ENCODE measurements at regions not wholly inside any gene's neighbourhood (a gene's known extent, or its start where the extent isn't known, plus 50 kb on each side); places are given as distances from the start of the nearest gene placed in this dataset.

DNA sequence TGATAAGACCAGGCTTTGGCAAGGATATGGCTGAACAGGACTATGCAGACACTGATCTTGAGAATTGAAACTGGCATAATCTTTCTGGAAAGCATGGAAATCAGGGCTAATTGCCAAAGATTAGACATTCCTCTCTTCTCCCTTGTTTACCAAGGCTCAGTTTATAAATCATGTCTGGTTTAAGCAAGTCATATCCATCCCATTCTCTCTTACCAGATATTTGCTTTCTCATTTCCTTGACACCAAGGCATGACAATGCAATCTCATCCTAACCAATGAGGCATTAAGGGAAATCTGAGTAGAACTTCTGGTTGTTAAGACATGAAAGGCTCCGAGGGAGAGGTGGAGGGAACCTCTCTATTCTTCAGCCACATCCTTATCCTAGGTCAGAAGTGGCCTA lies 110.3 kb upstream of the CEP85L start:
- DNase-seq = no peak
- Histone ChIP-seq H3K4me3 (no peak overlapping the region), H3K9me3 (replicated peaks) (no peaks in the 10 kb centered on the region)

GRCh38 chr6:118758946-118759345 lies 107.6 kb upstream of the CEP85L start:
- H3K9me3 ChIP-seq (replicated peaks) = no peaks in the 10 kb centered on the region
- no peak overlapping the region for H3K27ac ChIP-seq
- H3K4me1 ChIP-seq = no peaks in the 10 kb centered on the region
- no peak overlapping the region for H3K4me3 ChIP-seq
- no peak for DNase-seq
- no peaks in the 10 kb centered on the region for H3K36me3 ChIP-seq
- H3K27me3 ChIP-seq = no peaks in the 10 kb centered on the region

More for the DNA sequence above, 110.3 kb upstream of the CEP85L start:
- Histone ChIP-seq H3K36me3 (no peaks in the 10 kb centered on the region), H3K27me3 (no peaks in the 10 kb centered on the region), H3K27ac (no peak overlapping the region), H3K4me1 (no peaks in the 10 kb centered on the region)

DNA sequence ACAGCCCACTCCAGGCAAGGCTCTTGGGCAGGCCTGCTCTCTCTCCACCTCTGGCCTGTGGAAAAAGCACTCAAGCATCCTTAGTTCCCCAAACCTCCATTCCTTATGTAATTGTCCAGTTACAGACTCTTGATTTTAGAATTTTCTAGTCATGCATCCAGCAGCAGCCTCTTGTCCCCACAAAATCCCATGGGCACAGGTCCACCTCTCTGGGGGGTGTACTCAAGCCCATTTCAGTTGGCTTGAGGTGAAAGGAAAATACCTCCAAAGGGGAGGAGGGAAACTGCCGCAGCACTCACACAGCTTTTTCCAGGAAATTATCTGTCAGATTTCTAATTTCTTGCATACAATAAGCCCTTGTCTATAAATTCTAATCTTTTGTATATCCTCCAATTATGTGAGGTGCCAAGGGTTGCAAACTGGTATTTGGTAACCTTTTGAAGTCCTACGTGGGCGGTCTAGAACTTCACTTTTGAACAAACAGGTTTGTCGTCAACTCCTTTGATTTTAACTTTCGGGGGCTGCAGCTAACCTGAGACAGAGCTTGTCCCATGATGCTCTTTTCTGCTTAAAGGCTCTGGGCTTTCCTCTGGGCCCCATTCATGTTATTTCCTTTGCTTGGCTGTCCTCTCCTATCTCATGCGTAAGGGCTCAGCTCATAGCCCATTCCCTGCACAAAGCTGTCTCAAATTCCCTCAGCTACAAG lies 104.7 kb upstream of the CEP85L start:
- H3K9me3 ChIP-seq (replicated peaks) = no peaks in the 10 kb centered on the region
- no peaks in the 10 kb centered on the region for H3K4me1 ChIP-seq
- no peaks in the 10 kb centered on the region for H3K27me3 ChIP-seq
- H3K27ac ChIP-seq = no peak overlapping the region
- H3K36me3 ChIP-seq = no peaks in the 10 kb centered on the region
- DNase-seq = no peak
- no peak overlapping the region for H3K4me3 ChIP-seq

DNA sequence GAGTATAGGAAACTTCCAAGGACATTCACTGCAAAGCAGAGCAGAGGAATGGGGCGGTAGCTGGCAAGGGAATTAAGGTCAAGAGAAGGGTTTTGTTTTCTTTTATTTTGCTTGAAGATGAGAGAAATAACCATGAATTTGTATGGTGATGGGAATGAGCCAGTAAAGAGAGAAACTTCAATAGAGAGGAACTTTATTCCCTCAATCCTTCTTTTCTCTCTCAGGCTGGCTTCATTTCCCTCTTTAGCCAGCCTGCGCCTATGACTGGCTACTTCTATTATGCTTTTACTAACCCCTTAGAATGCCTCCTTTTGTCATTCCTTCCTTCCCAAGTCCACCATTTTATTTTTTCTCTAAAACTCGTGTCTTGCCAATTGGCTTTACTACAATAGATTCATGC lies 101.4 kb upstream of the CEP85L start:
- peaks cover 24% of the 10 kb centered on the region for H3K4me1 ChIP-seq

DNA sequence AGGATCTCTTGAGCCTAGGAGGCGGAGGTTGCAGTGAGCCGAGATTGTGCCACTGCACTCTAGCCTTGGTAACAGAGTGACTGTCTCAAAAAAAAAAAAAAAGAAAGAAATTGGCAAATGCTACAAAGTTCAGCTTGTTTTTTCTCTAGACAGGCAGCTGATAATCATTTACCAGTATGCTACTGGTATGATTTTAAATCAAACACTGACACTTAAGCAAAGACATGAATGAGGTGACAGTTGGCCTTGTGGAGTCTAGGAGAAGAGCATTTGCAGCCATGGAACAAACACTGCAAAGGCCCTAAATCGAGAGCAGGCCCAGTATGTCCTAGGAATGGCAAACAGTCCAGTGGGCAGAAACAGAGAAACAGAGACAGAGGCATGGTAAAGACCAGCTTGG lies 99.7 kb upstream of the CEP85L start:
- H3K36me3 ChIP-seq = no peaks in the 10 kb centered on the region
- no peak for DNase-seq
- no peaks in the 10 kb centered on the region for H3K27me3 ChIP-seq
- no peak overlapping the region for H3K27ac ChIP-seq
- H3K4me1 ChIP-seq = peaks cover 35% of the 10 kb centered on the region
- no peak overlapping the region for H3K4me3 ChIP-seq
- no peaks in the 10 kb centered on the region for H3K9me3 ChIP-seq (replicated peaks)

More for the DNA sequence above, 101.4 kb upstream of the CEP85L start:
- no peak for DNase-seq
- Histone ChIP-seq H3K9me3 (replicated peaks) (no peaks in the 10 kb centered on the region), H3K36me3 (no peaks in the 10 kb centered on the region), H3K27me3 (no peaks in the 10 kb centered on the region), H3K4me3 (no peak overlapping the region), H3K27ac (no peak overlapping the region)

DNA sequence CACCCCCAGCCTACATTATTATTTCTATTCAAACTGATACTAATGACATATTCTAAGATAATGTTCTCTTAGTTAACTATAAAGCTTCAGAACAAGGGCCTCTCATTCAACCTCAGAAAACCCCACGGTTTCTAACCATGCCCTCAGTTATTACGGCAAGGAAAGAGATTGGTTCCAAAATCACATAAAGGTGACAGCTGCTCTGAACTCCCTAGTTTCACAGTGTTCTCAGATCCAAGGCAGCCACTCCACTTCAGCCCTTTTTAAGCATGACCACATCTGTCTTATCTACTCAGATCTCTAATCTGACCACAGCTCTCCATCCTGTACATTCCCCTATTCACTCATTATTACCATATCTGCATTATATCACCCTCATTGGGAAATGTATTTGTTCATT lies 98.8 kb upstream of the CEP85L start:
- Histone ChIP-seq H3K36me3 (no peaks in the 10 kb centered on the region), H3K4me3 (no peak overlapping the region), H3K27me3 (no peaks in the 10 kb centered on the region), H3K9me3 (replicated peaks) (no peaks in the 10 kb centered on the region), H3K4me1 (peaks cover 41% of the 10 kb centered on the region), H3K27ac (peak overlapping the region; percentile 85)
- peak; percentile 66 to 81 for DNase-seq

- peak overlapping the region; percentile 47 for H3K4me3 ChIP-seq
- no peaks in the 10 kb centered on the region for H3K27me3 ChIP-seq
- DNase-seq = peak; percentile 93 to 94
Measured at GRCh38 chr6:118748311-118749062, 97.1 kb upstream of the CEP85L start.

DNA sequence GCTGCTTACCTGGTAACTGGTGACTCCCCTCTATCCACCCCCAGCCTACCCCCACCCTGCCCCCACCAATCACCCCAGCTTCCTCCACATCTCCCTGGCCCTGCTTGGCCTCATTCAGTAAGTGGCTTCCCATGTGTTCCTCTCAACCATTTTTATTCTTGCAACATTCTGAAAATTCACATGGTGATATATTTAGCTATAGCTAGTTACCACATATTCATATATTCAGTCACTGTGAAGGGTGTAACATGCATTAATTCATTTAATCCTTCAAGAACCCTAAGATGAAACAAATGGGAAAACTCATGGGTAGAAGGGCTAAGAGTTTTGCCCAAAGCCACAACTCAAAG lies 95.4 kb upstream of the CEP85L start:
- DNase-seq = no peak
- H3K36me3 ChIP-seq = no peaks in the 10 kb centered on the region
- peaks cover 53% of the 10 kb centered on the region for H3K4me1 ChIP-seq
- H3K27me3 ChIP-seq = no peaks in the 10 kb centered on the region
- no peak overlapping the region for H3K27ac ChIP-seq
- H3K9me3 ChIP-seq (replicated peaks) = no peaks in the 10 kb centered on the region
- H3K4me3 ChIP-seq = no peak overlapping the region

More at GRCh38 chr6:118748311-118749062, 97.1 kb upstream of the CEP85L start:
- Histone ChIP-seq H3K9me3 (replicated peaks) (no peaks in the 10 kb centered on the region), H3K36me3 (no peaks in the 10 kb centered on the region), H3K4me1 (peaks cover 51% of the 10 kb centered on the region), H3K27ac (peak overlapping the region; percentile 85)

- no peak overlapping the region for H3K4me3 ChIP-seq
- peaks cover 53% of the 10 kb centered on the region for H3K4me1 ChIP-seq
- H3K27me3 ChIP-seq = no peaks in the 10 kb centered on the region
- peak; percentile 81 to 86 for DNase-seq
- H3K36me3 ChIP-seq = no peaks in the 10 kb centered on the region
- H3K27ac ChIP-seq = peak overlapping the region; percentile 13; the same call in 1 of the 2 replicates
- no peaks in the 10 kb centered on the region for H3K9me3 ChIP-seq (replicated peaks)
Measured at GRCh38 chr6:118746145-118746824, 94.9 kb upstream of the CEP85L start.

- Histone ChIP-seq H3K9me3 (replicated peaks) (no peaks in the 10 kb centered on the region), H3K27ac (no peak overlapping the region), H3K4me3 (no peak overlapping the region), H3K4me1 (peaks cover 50% of the 10 kb centered on the region), H3K27me3 (no peaks in the 10 kb centered on the region), H3K36me3 (no peaks in the 10 kb centered on the region)
- DNase-seq = no peak
Measured at GRCh38 chr6:118745156-118745555, 93.8 kb upstream of the CEP85L start.

DNA sequence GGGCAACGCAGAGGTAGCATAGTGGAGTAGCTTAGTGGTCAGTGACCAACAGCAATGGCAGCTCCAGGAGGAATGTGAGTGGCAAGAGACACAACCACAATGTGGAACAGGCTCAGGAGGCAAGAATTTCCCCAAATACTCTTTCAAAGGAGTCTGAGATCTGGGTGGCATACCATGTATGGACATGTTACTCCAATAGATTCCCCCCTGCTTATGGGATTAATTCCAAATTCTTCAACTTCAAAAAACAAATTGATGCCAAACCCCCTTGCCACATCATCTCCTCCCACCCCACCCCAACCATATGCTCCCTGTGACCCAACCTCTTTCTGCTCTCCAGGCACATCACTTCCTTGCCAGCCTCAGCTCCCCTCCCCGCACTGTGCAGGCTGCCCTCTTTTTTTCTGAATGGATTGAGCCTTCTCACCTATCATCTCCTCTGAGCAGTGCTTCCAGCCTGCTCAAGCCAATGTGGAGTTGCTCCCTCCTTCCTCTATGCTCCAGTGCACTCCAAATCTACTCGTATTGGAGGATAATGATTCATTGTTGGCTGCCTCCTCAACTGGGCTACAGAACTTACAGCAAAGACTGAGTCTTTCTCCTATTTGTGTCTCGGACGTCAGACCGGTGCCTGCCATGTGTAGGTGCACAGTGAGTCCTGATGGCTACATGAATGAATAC lies 93.0 kb upstream of the CEP85L start:
- peak in 1 of 2 experiments; percentile 15 for DNase-seq
- peaks cover 48% of the 10 kb centered on the region for H3K4me1 ChIP-seq
- H3K9me3 ChIP-seq (replicated peaks) = no peaks in the 10 kb centered on the region
- no peaks in the 10 kb centered on the region for H3K36me3 ChIP-seq
- no peaks in the 10 kb centered on the region for H3K27me3 ChIP-seq
- H3K27ac ChIP-seq = no peak overlapping the region
- H3K4me3 ChIP-seq = no peak overlapping the region

DNA sequence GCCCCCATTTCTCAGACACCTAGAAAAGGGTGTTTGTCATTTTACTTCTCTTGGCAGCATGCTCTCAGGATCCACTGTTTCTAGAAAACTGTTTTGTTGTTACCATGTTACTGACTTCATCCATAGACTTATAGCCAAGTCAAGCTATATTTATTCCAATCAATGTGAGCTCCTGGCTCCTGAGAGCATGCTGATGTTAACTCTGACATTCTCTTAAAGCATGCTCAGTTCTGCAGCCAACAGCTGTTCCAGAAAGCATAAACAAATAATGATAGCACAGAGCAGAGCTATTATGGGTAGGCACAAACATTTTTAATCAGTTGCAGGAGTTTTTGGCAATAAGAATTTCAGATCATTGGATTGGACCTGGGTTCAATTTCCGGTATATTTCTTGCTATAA lies 92.4 kb upstream of the CEP85L start:
- Histone ChIP-seq H3K27me3 (no peaks in the 10 kb centered on the region), H3K27ac (no peak overlapping the region), H3K36me3 (no peaks in the 10 kb centered on the region), H3K9me3 (replicated peaks) (no peaks in the 10 kb centered on the region), H3K4me3 (no peak overlapping the region), H3K4me1 (peaks cover 43% of the 10 kb centered on the region)
- peak in 1 of 2 experiments; percentile 34 for DNase-seq

- peak in 1 of 2 experiments; percentile 43 for DNase-seq
- Histone ChIP-seq H3K36me3 (no peaks in the 10 kb centered on the region), H3K27me3 (no peaks in the 10 kb centered on the region), H3K9me3 (replicated peaks) (no peaks in the 10 kb centered on the region), H3K4me1 (peaks cover 21% of the 10 kb centered on the region), H3K27ac (peak overlapping the region; percentile 37; the same call in 1 of the 2 replicates), H3K4me3 (no peak overlapping the region; the same call in 1 of the 2 replicates)
Measured at GRCh38 chr6:118740372-118740771, 89.0 kb upstream of the CEP85L start.

GRCh38 chr6:118739696-118740353 lies 88.4 kb upstream of the CEP85L start:
- Histone ChIP-seq H3K27ac (peak overlapping the region; percentile 37; the same call in 1 of the 2 replicates), H3K4me1 (peaks cover 23% of the 10 kb centered on the region), H3K27me3 (no peaks in the 10 kb centered on the region), H3K9me3 (replicated peaks) (no peaks in the 10 kb centered on the region), H3K36me3 (no peaks in the 10 kb centered on the region), H3K4me3 (no peak overlapping the region; the same call in 1 of the 2 replicates)
- peak; percentile 49 to 85 for DNase-seq
